ENCODE measurements at regions not wholly inside any gene's neighbourhood (a gene's known extent, or its start where the extent isn't known, plus 50 kb on each side); places are given as distances from the start of the nearest gene placed in this dataset.
A peak's percentile ranks its signal among the peaks of the same experiment; 100 is the strongest.
"Not testable (repeated sequence)": the region's sequence is repeated elsewhere in the genome, so short reads cannot be mapped to it uniquely, and the experiment has no call there.

- DNase-seq (ENCODE audit: low spot score) = not testable (repeated sequence)
Measured at GRCh38 chr15:20191508-20192125, 350.0 kb downstream of the GOLGA6L6 start.

DNA sequence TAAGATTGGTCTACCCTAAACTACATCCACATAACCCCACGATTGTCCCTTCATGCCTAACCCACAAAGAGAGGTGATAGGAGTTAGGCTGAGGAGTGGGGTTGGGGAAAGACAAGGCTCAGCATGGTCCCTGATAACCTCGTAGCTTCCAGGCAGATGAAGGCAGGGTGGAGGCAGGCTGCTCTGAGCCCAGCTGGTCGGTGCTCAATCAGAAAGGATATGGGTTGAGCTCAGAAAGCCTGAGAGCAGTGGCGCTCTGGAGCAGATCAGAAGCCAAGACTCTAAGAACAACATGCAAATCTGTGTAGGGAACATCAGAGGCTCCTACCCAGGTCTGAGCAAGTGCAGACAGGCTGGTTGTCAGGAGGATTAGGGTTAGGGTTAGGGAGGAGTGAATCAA, 353.0 kb downstream of the GOLGA6L6 start:
- not testable (repeated sequence) for DNase-seq (ENCODE audit: low spot score)

- DNase-seq (ENCODE audit: low spot score) = not testable (repeated sequence)
Measured at GRCh38 chr15:20187370-20188355, 353.9 kb downstream of the GOLGA6L6 start.

DNA sequence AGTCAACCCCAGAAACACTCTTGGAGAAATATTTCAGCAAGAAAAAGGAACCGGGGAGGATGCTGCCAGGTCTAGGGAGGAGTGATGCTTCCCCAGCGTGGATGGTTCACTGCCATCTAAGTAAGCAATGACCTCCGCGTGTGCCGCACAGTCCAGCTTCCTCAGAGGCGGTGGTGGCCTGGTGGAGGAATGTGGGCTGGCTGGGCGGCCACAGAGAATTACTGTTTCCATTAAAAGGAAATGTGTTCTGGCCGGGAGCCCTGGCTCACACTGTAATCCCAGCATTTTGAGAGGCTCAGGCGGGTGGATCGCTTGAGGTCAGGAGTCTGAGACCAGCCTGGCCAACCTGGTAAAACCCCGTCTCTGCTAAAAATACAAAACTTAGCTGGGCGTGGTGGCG, 356.7 kb downstream of the GOLGA6L6 start:
- DNase-seq (ENCODE audit: low spot score) = not testable (repeated sequence)

DNA sequence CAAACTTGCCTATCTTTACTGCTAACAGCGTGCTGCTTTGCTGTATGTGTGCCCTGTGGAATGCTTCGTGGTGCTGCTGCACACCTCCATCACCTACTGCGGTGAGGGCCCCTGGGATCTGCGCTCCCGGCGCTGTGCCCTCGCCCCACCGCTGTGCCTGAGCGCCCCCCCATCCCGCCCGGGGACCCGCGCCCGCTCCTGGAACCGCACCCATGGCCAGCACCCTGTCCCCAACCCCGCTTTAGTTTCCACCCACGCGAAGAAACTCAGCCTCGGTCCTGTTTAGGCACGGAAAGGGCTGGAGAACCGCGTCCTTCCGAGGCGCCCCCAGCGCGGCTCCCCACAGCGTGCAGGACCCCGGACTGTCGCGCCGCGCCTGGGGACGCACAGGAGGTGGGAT, 373.4 kb downstream of the GOLGA6L6 start:
- DNase-seq (ENCODE audit: low spot score) = not testable (repeated sequence)

GRCh38 chr15:20153528-20153927, 388.1 kb downstream of the GOLGA6L6 start:
- not testable (repeated sequence) for DNase-seq (ENCODE audit: low spot score)

DNA sequence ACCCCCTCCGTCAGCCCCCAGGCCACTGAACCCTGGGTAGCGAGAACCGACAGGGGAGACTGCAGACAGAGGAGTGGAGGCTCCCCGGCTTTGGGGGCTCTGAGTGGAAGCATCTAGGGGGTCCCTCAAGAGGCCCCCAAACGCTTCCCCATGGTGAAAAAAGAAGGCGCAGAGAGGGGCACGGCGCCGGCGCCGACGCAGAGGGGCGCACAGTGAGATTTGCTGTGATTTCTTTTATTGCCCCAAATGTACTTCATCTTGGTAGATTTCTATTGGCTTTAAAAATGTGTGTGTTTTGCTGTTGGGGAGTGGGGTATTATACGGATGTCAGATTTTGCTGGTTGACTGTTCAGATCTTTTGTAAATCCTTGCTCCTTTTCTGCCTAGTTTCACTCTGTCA, 392.9 kb downstream of the GOLGA6L6 start:
- DNase-seq (ENCODE audit: low spot score) = not testable (repeated sequence)

GRCh38 chr15:20148008-20148407, 393.6 kb downstream of the GOLGA6L6 start:
- not testable (repeated sequence) for DNase-seq (ENCODE audit: low spot score)

- not testable (repeated sequence) for DNase-seq (ENCODE audit: low spot score)
Measured at GRCh38 chr15:20144333-20145036, 397.1 kb downstream of the GOLGA6L6 start.

DNA sequence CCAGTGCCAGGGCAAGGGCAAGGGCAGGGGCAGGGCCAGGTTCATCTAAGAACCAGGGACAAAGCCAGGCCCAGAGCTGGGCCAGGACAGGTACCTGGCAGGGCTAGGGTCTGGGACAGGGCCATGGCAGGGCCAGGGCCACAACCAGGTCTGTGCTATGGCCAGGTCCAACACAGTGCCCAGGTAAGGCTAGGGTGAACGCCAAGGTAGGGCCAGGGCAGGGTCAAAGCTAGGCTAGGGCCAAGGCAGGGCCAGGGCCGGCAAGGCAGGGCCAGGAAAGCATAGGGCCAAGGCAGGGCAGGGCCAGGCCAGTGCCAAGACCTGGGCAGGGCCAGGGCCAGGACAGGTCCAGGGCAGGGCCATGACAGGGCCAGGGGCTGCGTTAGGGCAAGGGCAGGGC, 398.7 kb downstream of the GOLGA6L6 start:
- DNase-seq (ENCODE audit: low spot score) = not testable (repeated sequence)

GRCh38 chr15:20142410-20142809, 399.2 kb downstream of the GOLGA6L6 start:
- DNase-seq (ENCODE audit: low spot score) = not testable (repeated sequence)

- not testable (repeated sequence) for DNase-seq (ENCODE audit: low spot score)
Measured at GRCh38 chr15:20124668-20125067, 416.9 kb downstream of the GOLGA6L6 start.

DNA sequence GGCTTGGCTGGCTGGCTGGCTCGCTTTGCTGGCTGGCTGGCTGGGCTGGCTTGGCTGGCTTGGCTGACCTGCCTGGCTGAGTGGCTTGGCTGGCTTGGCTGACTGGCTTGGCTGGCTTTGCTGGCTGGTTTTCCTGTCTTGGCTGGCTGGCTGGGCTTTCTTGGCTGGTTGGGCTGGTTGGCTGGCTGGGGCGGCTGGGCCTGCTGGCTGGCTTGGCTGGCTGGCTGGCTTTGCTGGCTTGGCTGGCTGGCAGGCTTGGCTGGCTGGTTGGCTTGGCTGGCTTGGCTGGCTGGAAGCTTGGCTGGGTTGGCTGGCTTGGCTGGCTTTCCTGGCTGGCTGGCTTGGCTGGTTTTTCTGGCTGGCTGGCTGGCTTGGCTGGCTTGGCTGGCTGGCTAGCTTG, 435.6 kb downstream of the GOLGA6L6 start:
- peak; percentile 0 for DNase-seq (ENCODE audit: low spot score)

GRCh38 chr15:20105011-20105990, 436.3 kb downstream of the GOLGA6L6 start:
- not testable (repeated sequence) for DNase-seq (ENCODE audit: low spot score)

GRCh38 chr15:20104551-20104950, 437.0 kb downstream of the GOLGA6L6 start:
- DNase-seq (ENCODE audit: low spot score) = not testable (repeated sequence)

GRCh38 chr15:20102862-20103261, 438.7 kb downstream of the GOLGA6L6 start:
- not testable (repeated sequence) for DNase-seq (ENCODE audit: low spot score)

- DNase-seq (ENCODE audit: low spot score) = not testable (repeated sequence)
Measured at GRCh38 chr15:20102209-20102608, 439.4 kb downstream of the GOLGA6L6 start.

DNA sequence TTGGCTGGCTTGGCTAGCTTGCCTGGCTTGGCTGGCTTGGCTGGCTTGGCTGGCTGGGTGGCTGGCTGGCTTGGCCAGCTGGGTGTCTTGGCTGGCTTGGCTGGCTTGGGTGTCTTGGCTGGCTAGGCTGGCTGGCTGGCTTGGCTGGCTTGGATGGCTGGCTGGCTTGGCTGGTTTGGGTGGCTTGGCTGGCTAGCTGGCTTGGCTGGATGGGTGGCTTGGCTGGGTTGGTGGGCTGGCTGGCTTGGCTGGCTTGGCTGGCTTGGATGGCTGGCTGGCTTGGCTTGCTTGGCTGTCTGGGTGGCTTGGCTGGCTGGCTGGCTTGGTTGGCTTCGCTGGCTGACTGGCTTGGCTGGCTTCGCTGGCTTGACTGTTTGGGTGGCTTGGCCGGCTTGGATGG, 440.3 kb downstream of the GOLGA6L6 start:
- not testable (repeated sequence) for DNase-seq (ENCODE audit: low spot score)

GRCh38 chr15:20100604-20101270, 440.9 kb downstream of the GOLGA6L6 start:
- DNase-seq (ENCODE audit: low spot score) = not testable (repeated sequence)

DNA sequence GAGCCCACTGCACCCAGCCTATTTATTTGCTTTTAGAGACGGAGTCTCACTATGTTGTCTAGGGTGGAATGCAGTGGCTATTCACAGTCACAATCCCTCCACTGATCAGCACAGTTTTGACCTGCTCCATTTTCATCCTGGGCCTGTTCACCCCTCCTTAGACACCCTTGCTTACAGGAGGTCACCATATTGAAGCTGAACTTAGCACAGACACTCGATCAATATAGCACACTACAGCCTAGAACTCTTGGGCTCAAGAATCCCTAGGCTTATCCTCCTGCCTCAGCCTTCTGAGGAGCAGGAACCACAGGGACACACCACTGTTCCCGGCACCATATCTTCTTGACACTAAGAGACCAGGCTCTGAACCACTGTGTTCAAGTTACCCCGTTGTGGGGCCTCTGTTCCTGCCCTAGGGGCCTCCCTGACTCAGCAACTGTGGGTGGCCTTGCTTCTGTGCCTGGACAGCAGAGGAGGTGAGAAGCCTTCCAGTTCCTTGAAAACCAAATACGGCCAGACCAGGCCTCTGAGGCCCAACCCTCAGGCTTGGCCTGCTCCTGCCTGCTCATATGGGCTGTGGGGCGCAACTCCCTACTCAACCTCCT, 445.8 kb downstream of the GOLGA6L6 start:
- DNase-seq (ENCODE audit: low spot score) = not testable (repeated sequence)
